BE2C (cell line): ENCODE measurements at regions not wholly inside any gene's neighbourhood (a gene's known extent, or its start where the extent isn't known, plus 50 kb on each side); places are given as distances from the start of the nearest gene placed in this dataset.

Experiments used
- DNase-seq: peaks from one replicate; pipeline ENCODE4 v3.0.0-alpha.2; 2020
- H3K27me3 ChIP-seq: fragments of 250-450 bp; sonication (Bioruptor Pico); 2 replicates; pipeline ENCODE4 v1.5.1; 2020; ENCODE audit warnings: mild to moderate bottlenecking
- H3K36me3 ChIP-seq: fragments of 250-450 bp; sonication (Bioruptor Pico); 2 replicates; pipeline ENCODE4 v1.5.1; 2020; ENCODE audit warnings: mild to moderate bottlenecking
- H3K4me1 ChIP-seq: fragments of 250-450 bp; sonication (Bioruptor Pico); 2 replicates; pipeline ENCODE4 v1.5.1; 2020
- H3K4me3 ChIP-seq: 2 replicates; pipeline ENCODE4 v1.5.1; 2011; ENCODE audit warnings: low read depth, low read length
- H3K9me3 ChIP-seq: fragments of 250-450 bp; sonication (Bioruptor Pico); 2 replicates; pipeline ENCODE4 v1.5.1; 2020
- TF ChIP-seq, protein P1 (sequence below): IDR thresholded peaks from 2 replicates; pipeline ENCODE4 v1.5.1; 2012; ENCODE audit warnings: mild to moderate bottlenecking, low read depth, low read length

DNA sequence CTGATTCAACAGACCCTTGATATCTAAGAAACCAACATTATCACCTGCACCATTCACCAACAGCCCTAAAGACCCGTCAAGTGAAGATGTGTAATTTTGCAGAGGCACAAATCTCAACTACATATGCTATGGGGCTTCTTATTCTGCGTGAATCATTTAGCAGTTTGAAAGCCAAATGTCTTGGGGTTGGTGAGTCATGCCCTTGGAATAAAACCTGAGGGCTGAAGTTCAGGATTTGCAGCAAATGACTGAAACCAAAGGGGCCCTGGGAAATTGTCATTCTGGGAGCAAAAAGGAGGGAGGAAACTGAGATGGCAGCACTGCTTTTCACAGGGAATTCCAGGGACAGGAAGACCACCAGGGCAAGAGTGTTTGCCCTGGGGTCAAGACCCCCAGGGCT lies 79.2 kb upstream of the TNR start:
- H3K9me3 ChIP-seq: no peaks in the 10 kb centered on the region
- TF ChIP-seq, protein P1, sequence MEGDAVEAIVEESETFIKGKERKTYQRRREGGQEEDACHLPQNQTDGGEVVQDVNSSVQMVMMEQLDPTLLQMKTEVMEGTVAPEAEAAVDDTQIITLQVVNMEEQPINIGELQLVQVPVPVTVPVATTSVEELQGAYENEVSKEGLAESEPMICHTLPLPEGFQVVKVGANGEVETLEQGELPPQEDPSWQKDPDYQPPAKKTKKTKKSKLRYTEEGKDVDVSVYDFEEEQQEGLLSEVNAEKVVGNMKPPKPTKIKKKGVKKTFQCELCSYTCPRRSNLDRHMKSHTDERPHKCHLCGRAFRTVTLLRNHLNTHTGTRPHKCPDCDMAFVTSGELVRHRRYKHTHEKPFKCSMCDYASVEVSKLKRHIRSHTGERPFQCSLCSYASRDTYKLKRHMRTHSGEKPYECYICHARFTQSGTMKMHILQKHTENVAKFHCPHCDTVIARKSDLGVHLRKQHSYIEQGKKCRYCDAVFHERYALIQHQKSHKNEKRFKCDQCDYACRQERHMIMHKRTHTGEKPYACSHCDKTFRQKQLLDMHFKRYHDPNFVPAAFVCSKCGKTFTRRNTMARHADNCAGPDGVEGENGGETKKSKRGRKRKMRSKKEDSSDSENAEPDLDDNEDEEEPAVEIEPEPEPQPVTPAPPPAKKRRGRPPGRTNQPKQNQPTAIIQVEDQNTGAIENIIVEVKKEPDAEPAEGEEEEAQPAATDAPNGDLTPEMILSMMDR: no peak
- H3K36me3 ChIP-seq: no peaks in the 10 kb centered on the region
- no peak overlapping the region for H3K4me3 ChIP-seq
- H3K27me3 ChIP-seq: no peaks in the 10 kb centered on the region
- no peaks in the 10 kb centered on the region for H3K4me1 ChIP-seq
- no peak for DNase-seq

DNA sequence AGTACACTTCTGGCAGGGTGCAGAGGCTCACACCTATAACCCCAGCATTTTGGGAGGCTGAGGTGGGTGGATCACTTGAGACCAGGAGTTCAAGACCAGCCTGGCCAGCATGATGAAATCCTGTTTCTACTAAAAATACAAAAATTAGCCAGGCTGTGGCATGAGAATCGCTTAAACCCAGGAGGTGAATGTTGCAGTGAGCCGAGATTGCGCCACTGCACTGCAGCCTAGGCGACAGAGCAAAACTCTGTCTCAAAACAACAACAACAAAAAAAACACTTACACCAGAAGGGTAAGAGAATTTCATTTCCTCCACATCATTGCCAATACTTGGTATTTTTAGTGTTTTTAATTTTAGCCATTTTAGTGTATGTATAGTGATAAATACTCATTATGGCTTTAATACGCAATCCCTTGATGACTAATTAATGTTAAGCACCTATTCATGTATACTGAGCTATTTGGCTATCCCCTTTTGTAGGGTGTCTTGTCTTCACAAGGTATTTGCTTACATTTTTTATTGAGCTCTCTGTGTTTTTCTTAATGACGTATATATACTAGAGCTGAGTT lies 77.1 kb upstream of the TNR start:
- H3K9me3 ChIP-seq: no peaks in the 10 kb centered on the region
- TF ChIP-seq, protein P1: no peak
- no peaks in the 10 kb centered on the region for H3K4me1 ChIP-seq
- no peak for DNase-seq
- no peaks in the 10 kb centered on the region for H3K27me3 ChIP-seq
- no peaks in the 10 kb centered on the region for H3K36me3 ChIP-seq
- no peak overlapping the region for H3K4me3 ChIP-seq

DNA sequence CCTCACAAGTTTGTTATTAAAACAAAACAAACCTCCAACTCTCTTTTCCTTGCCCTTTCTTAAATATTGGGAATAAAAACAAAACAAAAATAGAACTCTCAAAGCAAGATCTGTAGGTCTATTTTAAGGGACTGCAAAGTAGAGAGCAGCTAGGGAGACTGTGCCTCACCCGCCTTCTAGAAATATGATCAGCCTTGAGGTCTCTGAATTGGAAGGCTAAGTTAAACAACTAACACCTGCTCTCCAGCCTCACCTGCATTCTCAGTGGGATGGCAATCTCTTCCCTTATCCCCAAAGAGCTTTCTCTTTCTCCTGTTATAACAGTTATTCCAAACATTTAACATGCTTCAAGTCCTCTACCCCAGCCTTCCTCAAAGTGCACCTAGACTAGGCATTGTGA lies 75.5 kb upstream of the TNR start:
- Histone ChIP-seq H3K9me3 (no peaks in the 10 kb centered on the region), H3K27me3 (no peaks in the 10 kb centered on the region), H3K4me1 (no peaks in the 10 kb centered on the region), H3K4me3 (no peak overlapping the region), H3K36me3 (no peaks in the 10 kb centered on the region)
- no peak for DNase-seq
- TF ChIP-seq, protein P1: no peak

DNA sequence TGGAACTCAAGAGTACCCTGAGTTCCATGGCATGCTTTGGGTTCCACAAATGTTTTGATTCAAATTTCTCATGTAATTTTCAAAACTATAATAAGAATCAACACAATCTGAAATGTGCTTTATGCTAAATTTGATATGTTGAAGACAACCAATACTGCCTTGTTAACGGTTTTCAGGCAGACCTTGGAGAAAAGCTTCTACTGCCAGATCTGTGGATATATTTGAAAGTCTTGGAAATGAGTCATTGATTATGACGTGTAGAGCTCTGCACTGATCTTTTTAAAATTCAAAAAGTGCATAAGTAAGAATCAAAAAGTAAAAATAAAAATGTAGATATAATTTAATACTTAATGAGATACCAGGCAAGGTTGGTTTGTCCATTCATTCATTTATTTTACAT lies 74.0 kb upstream of the TNR start:
- Histone ChIP-seq H3K4me1 (no peaks in the 10 kb centered on the region), H3K27me3 (no peaks in the 10 kb centered on the region), H3K36me3 (no peaks in the 10 kb centered on the region), H3K4me3 (no peak overlapping the region), H3K9me3 (no peaks in the 10 kb centered on the region)
- TF ChIP-seq, protein P1: no peak
- DNase-seq: no peak

DNA sequence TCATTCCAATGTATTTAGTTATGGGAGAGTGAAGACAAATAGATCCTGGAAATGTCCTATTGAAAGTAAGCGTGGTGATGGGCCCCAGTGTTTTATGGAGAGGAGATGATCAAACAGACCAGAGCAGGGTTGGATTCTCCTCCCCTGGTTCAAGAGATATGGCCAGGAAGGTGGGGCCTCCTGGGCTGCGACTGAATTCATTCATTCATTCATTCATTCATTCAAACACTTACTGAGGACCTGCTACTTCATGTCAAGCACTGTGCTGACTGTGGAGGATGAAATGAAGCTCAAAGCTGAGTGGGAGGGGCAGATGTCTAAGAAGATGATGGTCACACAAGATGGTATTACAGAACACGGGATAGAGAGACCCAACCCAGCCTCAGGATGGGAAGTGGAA lies 71.5 kb upstream of the TNR start:
- H3K27me3 ChIP-seq: no peaks in the 10 kb centered on the region
- no peak overlapping the region for H3K4me3 ChIP-seq
- DNase-seq: no peak
- no peaks in the 10 kb centered on the region for H3K9me3 ChIP-seq
- TF ChIP-seq, protein P1: no peak
- no peaks in the 10 kb centered on the region for H3K4me1 ChIP-seq
- no peaks in the 10 kb centered on the region for H3K36me3 ChIP-seq

DNA sequence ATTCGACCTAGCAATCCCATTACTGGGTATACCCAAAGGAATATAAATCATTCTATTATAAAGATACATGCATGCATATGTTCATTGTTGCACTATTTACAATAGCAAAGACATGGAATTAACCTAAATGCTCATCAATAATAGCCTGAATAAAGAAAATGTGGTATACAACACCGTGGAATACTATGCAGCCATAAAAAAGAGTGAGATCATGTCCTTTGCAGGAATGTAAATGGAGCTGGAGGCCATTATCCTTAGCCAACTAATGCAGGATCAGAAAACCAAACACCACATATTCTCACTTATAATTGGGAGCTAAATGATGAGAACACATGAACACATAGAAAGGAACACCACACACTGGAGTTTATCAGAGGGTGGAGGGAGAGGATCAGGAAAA lies 69.5 kb upstream of the TNR start:
- Histone ChIP-seq H3K27me3 (no peaks in the 10 kb centered on the region), H3K4me3 (no peak overlapping the region), H3K4me1 (no peaks in the 10 kb centered on the region), H3K36me3 (no peaks in the 10 kb centered on the region), H3K9me3 (no peaks in the 10 kb centered on the region)
- no peak for DNase-seq
- TF ChIP-seq, protein P1: no peak
